NCI-H2171 treated with DMSO at 0.1 percent for 48 hours (cell line): ENCODE measurements at regions not wholly inside any gene's neighbourhood (a gene's known extent, or its start where the extent isn't known, plus 50 kb on each side); places are given as distances from the start of the nearest gene placed in this dataset.

Source experiments
- DNase-seq: peaks from one replicate; lab custom pipeline; 2025; lab: John Stamatoyannopoulos, UW

- no peak for DNase-seq
Observed at GRCh38 chr6:39992861-39993622, 58.8 kb upstream of the MOCS1 start.
